Vagina (tissue), 2 donors: ENCODE measurements at regions not wholly inside any gene's neighbourhood (a gene's known extent, or its start where the extent isn't known, plus 50 kb on each side); places are given as distances from the start of the nearest gene placed in this dataset.

Experiments
- POLR2A ChIP-seq, 2 donors: fragments of 450-650 bp; IDR thresholded peaks; one replicate each; pipeline ENCODE4 v1.6.1; 2017; ENCODE audit warnings: antibody characterized with exemption in 2 of 2, mild to moderate bottlenecking in 2 of 2, moderate library complexity in 2 of 2
- POLR2AphosphoS5 ChIP-seq, 2 donors: sonication (generic); formaldehyde crosslinking; IDR thresholded peaks; one replicate each; pipeline ENCODE4 v1.9.0; 2017; ENCODE audit warnings: antibody characterized with exemption in 2 of 2, mild to moderate bottlenecking in 2 of 2, low read depth in 1 of 2; ENCODE audit not compliant: insufficient read depth in 1 of 2
- TF ChIP-seq, protein P1 (sequence below), 3 experiments: fragments of 450-650 bp in 2 of 3; fragments of 200-600 bp in 1 of 3; sonication (generic) in 1 of 3; IDR thresholded peaks; one replicate each; pipeline ENCODE4 v1.5.1; 2017 to 2019; ENCODE audit warnings: antibody characterized with exemption in 3 of 3, mild to moderate bottlenecking in 2 of 3, moderate library complexity in 2 of 3

DNA sequence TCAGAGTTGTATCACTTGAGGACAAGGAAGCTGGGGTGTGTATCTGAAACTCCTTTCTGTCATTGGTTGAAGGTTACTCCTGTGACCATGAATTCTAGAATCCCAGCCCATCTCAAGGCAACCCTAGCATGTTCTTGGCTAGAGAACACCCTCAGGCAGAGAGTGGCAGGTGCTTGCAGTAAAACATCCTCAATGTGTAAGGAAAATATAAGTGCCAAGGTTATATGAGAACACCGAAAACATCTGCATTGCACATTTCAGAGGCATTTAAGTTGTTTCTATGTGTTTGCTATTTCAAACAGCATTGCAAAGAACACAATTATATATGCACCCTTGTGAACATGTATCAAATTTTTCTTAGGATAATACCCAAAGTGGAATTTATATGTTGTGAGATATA is 471.9 kb downstream of the USP25 start:
- TF ChIP-seq, protein P1, sequence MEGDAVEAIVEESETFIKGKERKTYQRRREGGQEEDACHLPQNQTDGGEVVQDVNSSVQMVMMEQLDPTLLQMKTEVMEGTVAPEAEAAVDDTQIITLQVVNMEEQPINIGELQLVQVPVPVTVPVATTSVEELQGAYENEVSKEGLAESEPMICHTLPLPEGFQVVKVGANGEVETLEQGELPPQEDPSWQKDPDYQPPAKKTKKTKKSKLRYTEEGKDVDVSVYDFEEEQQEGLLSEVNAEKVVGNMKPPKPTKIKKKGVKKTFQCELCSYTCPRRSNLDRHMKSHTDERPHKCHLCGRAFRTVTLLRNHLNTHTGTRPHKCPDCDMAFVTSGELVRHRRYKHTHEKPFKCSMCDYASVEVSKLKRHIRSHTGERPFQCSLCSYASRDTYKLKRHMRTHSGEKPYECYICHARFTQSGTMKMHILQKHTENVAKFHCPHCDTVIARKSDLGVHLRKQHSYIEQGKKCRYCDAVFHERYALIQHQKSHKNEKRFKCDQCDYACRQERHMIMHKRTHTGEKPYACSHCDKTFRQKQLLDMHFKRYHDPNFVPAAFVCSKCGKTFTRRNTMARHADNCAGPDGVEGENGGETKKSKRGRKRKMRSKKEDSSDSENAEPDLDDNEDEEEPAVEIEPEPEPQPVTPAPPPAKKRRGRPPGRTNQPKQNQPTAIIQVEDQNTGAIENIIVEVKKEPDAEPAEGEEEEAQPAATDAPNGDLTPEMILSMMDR (IDR thresholded peaks at IDR 0.05) = no peak
- TF ChIP-seq POLR2A (IDR thresholded peaks at IDR 0.05) (no peak), POLR2AphosphoS5 (IDR thresholded peaks at IDR 0.05; ENCODE audit: insufficient read depth in 1 of 2, low read depth in 1 of 2) (no peak)
